Neural cell (in vitro differentiated cells): ENCODE measurements at regions not wholly inside any gene's neighbourhood (a gene's known extent, or its start where the extent isn't known, plus 50 kb on each side); places are given as distances from the start of the nearest gene placed in this dataset.

ENCODE experiments used
- CTCF ChIP-seq: fragments of 450-650 bp; IDR thresholded peaks from 2 replicates; pipeline ENCODE4 v1.5.1; 2014; ENCODE audit warnings: antibody characterized with exemption, mild to moderate bottlenecking, moderate library complexity; ENCODE audit not compliant: poor library complexity, severe bottlenecking
- EP300 ChIP-seq: fragments of 450-650 bp; conservative IDR thresholded peaks from 2 replicates; pipeline ENCODE4 v1.6.1; 2014; ENCODE audit warnings: antibody characterized with exemption, mild to moderate bottlenecking, moderate library complexity; ENCODE audit not compliant: poor library complexity, severe bottlenecking
- EZH2 ChIP-seq: fragments of 200-600, 300-800 bp; shearing (Covaris generic), sonication (generic); IDR thresholded peaks from 2 replicates; pipeline ENCODE4 v1.6.1; 2014; ENCODE audit warnings: antibody characterized with exemption, low read length, borderline replicate concordance, mild to moderate bottlenecking; ENCODE audit not compliant: insufficient read depth, poor library complexity, severe bottlenecking
- MXI1 ChIP-seq: fragments of 450-650 bp; conservative IDR thresholded peaks from 2 replicates; pipeline ENCODE4 v1.6.1; 2014; ENCODE audit warnings: antibody characterized with exemption, mild to moderate bottlenecking; ENCODE audit not compliant: poor library complexity, severe bottlenecking
- RAD21 ChIP-seq: fragments of 450-650 bp; conservative IDR thresholded peaks from 2 replicates; pipeline ENCODE4 v1.6.1; 2014; ENCODE audit warnings: antibody characterized with exemption, mild to moderate bottlenecking, moderate library complexity
- REST ChIP-seq: IDR thresholded peaks from 2 replicates; pipeline ENCODE4 v1.6.1; 2012; ENCODE audit warnings: borderline replicate concordance
- TAF1 ChIP-seq: IDR thresholded peaks from 2 replicates; pipeline ENCODE4 v1.6.1; 2012; ENCODE audit warnings: low read depth

- TF ChIP-seq EZH2 (no peak), CTCF (no peak), MXI1 (no peak), EP300 (no peak), RAD21 (no peak), TAF1 (no peak), REST (no peak)
Measured at GRCh38 chr2:239516954-239517305, 116.1 kb upstream of the HDAC4 start.
